Transverse colon (tissue), 4 donors: ENCODE measurements at regions not wholly inside any gene's neighbourhood (a gene's known extent, or its start where the extent isn't known, plus 50 kb on each side); places are given as distances from the start of the nearest gene placed in this dataset.

Source experiments
- DNase-seq: peaks from one replicate; pipeline ENCODE4 v3.0.0-alpha.2; 2019
- H3K27ac ChIP-seq, 4 donors: fragments of 200-600 bp; sonication (generic); 2 replicates each; pipeline ENCODE4 v1.5.1; 2016 to 2018; ENCODE audit warnings: inconsistent platforms in 4 of 4
- H3K27me3 ChIP-seq: fragments of 200-600 bp; sonication (generic); 2 replicates; pipeline ENCODE4 v1.5.1; 2017; ENCODE audit warnings: inconsistent platforms
- H3K36me3 ChIP-seq, 4 donors: fragments of 200-600 bp; sonication (generic); 2 replicates each; pipeline ENCODE4 v1.5.1; 2017 to 2019; ENCODE audit warnings: inconsistent platforms in 4 of 4
- H3K4me1 ChIP-seq, 4 donors: fragments of 200-600 bp; sonication (generic); 2 replicates each; pipeline ENCODE4 v1.5.1; 2017 to 2020; ENCODE audit warnings: inconsistent platforms in 4 of 4
- H3K4me3 ChIP-seq, 4 donors: fragments of 200-600 bp; sonication (generic); 1 replicate in 1 of 4; 2 replicates in 3 of 4; pipeline versions ENCODE4 v1.5.1 to v1.6.1; 2017 to 2019; ENCODE audit warnings: inconsistent platforms in 4 of 4
- H3K9me3 ChIP-seq, 2 donors: fragments of 200-600 bp; sonication (generic); 2 replicates each; pipeline ENCODE4 v1.5.1; 2017 to 2019; ENCODE audit warnings: inconsistent platforms in 2 of 2
- CTCF ChIP-seq, 5 experiments: fragments of 200-600 bp in 3 of 5; fragments of 450-650 bp in 2 of 5; sonication (generic) in 3 of 5; IDR thresholded peaks; 1 replicate in 2 of 5; 2 replicates in 3 of 5; pipeline ENCODE4 v1.5.1; 2016 to 2017; ENCODE audit warnings: antibody characterized with exemption in 5 of 5, inconsistent platforms in 3 of 5, mild to moderate bottlenecking in 2 of 5, moderate library complexity in 1 of 5
- EP300 ChIP-seq: sonication (generic); formaldehyde crosslinking; IDR thresholded peaks from one replicate; pipeline ENCODE4 v1.6.1; 2017; ENCODE audit warnings: antibody characterized with exemption, low read depth
- POLR2A ChIP-seq: fragments of 450-650 bp; IDR thresholded peaks from one replicate; pipeline ENCODE4 v1.6.1; 2016; ENCODE audit warnings: antibody characterized with exemption, mild to moderate bottlenecking, moderate library complexity
- POLR2AphosphoS5 ChIP-seq, 3 donors: sonication (generic); formaldehyde crosslinking; IDR thresholded peaks; one replicate each; pipeline ENCODE4 v1.6.1; 2016; ENCODE audit warnings: antibody characterized with exemption in 3 of 3
- WGBS, 2 donors: methylation state at CpG; one replicate each; pipeline ENCODE4 v1.1.5; 2018; ENCODE audit warnings: low coverage in 1 of 2; 5-methylcytosine and 5-hydroxymethylcytosine counted together
- in situ Hi-C, 4 donors: fragments of 200-750 bp; cut with MboI; loops; one replicate each; pipeline versions ENCODE4 v1.15.0 to v1.15.1; 2017; ENCODE audit warnings: low sequenced_read_pairs in 3 of 4, low pct_ligation_motif_present in 1 of 4, low pct_unique_long_range_greater_than_20kb in 1 of 4
- intact Hi-C: fragments of 100-400 bp; cut with DNase I; formaldehyde crosslinking; loops from one replicate; pipeline ENCODE4 v1.15.1; 2023; ENCODE audit warnings: low total_unique reads

GRCh38 chr13:65347420-65348030 is 1882.6 kb downstream of the PCDH9 start:
- 65 to 88% methylated on average over 2 of the region's 2 CpGs for WGBS, 2 donors
- intact Hi-C loops (no loop called here), in situ Hi-C loops (no loop called here)
- H3K27me3 ChIP-seq = no peaks in the 10 kb centered on the region
- no peak overlapping the region for H3K27ac ChIP-seq
- TF ChIP-seq POLR2AphosphoS5 (IDR thresholded peaks at IDR 0.05) (no peak), POLR2A (no peak), EP300 (no peak), CTCF (IDR thresholded peaks at IDR 0.05) (no peak)
- H3K36me3 ChIP-seq = no peaks in the 10 kb centered on the region
- H3K9me3 ChIP-seq = peaks cover 0 to 3% of the 10 kb centered on the region in 2 donors
- no peaks in the 10 kb centered on the region for H3K4me1 ChIP-seq
- H3K4me3 ChIP-seq = no peak overlapping the region
- DNase-seq = no peak

DNA sequence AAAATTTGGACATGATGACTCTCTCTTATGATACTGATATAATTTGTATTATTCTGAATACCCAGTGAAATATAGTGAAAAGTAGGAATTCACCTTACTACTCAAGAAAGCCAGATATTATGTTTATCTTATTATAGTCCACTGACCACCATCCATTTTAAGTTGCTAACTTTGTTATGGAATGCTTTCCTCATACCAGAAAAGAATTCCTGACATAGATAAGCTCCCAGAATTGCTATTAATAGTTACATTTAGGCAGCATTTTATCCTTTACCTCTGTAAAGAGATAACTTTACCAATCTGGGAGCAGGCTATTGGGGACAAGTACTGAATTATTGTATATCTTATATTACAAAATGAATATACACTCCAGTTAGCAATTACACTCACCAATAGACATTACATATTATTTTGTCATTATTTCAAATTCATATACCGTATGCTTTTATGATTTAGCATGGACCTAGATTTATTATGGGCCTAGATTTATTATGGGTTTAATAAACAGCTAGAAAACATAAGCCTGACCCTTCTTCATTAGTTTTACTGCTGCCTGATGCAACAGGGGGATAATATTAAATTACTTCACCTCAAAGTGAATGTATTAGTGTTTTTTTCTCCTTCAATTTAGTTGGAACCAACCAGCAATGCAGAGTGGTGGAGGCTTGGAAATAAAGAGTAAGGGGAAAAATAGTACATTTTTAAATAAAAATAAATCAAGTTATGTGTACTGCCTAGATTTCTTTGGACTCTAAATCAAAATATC is 1886.1 kb downstream of the PCDH9 start:
- in situ Hi-C loops (no loop called here), intact Hi-C loops (no loop called here)
- no peak for TF ChIP-seq POLR2AphosphoS5 (IDR thresholded peaks at IDR 0.05)
- TF ChIP-seq CTCF (IDR thresholded peaks at IDR 0.05) = no peak
- TF ChIP-seq EP300 = no peak
- TF ChIP-seq POLR2A = no peak
- Histone ChIP-seq H3K36me3 (no peaks in the 10 kb centered on the region), H3K27ac (no peak overlapping the region), H3K4me3 (no peak overlapping the region), H3K4me1 (no peaks in the 10 kb centered on the region), H3K27me3 (no peaks in the 10 kb centered on the region), H3K9me3 (peaks cover 0 to 3% of the 10 kb centered on the region in 2 donors)
- no peak for DNase-seq
- 29 to 69% methylated on average over 1 of the region's 1 CpG for WGBS, 2 donors

GRCh38 chr13:65342541-65343337 is 1887.4 kb downstream of the PCDH9 start:
- no peaks in the 10 kb centered on the region for H3K4me1 ChIP-seq
- peaks cover 0 to 3% of the 10 kb centered on the region in 2 donors for H3K9me3 ChIP-seq
- DNase-seq = no peak
- no peak overlapping the region for H3K4me3 ChIP-seq
- TF ChIP-seq POLR2A (no peak), EP300 (no peak), POLR2AphosphoS5 (IDR thresholded peaks at IDR 0.05) (no peak), CTCF (IDR thresholded peaks at IDR 0.05) (no peak)
- no peaks in the 10 kb centered on the region for H3K36me3 ChIP-seq
- intact Hi-C loops = no loop called here
- H3K27ac ChIP-seq = no peak overlapping the region
- H3K27me3 ChIP-seq = no peaks in the 10 kb centered on the region
- in situ Hi-C loops = no loop called here

GRCh38 chr13:65339241-65339640 is 1890.9 kb downstream of the PCDH9 start:
- TF ChIP-seq POLR2A (no peak), CTCF (IDR thresholded peaks at IDR 0.05) (no peak), POLR2AphosphoS5 (IDR thresholded peaks at IDR 0.05) (no peak), EP300 (no peak)
- intact Hi-C loops (no loop called here), in situ Hi-C loops (no loop called here)
- H3K36me3 ChIP-seq = no peaks in the 10 kb centered on the region
- H3K9me3 ChIP-seq = no peaks in the 10 kb centered on the region
- no peak overlapping the region for H3K27ac ChIP-seq
- DNase-seq = no peak
- no peaks in the 10 kb centered on the region for H3K27me3 ChIP-seq
- no peak overlapping the region for H3K4me3 ChIP-seq
- WGBS, 2 donors = 64 to 73% methylated on average over 3 of the region's 3 CpGs
- H3K4me1 ChIP-seq = no peaks in the 10 kb centered on the region
